GM19372 (cell line): ENCODE measurements at regions not wholly inside any gene's neighbourhood (a gene's known extent, or its start where the extent isn't known, plus 50 kb on each side); places are given as distances from the start of the nearest gene placed in this dataset.
"Not testable (repeated sequence)": the region's sequence is repeated elsewhere in the genome, so short reads cannot be mapped to it uniquely, and the experiment has no call there.

Experiments
- ATAC-seq: cut with Tn5 transposase; IDR thresholded peaks from one replicate; pipeline ENCODE4 v1.9.1; 2021; ENCODE audit warnings: mild to moderate bottlenecking, low read depth, moderate library complexity; ENCODE audit not compliant: unreplicated experiment

DNA sequence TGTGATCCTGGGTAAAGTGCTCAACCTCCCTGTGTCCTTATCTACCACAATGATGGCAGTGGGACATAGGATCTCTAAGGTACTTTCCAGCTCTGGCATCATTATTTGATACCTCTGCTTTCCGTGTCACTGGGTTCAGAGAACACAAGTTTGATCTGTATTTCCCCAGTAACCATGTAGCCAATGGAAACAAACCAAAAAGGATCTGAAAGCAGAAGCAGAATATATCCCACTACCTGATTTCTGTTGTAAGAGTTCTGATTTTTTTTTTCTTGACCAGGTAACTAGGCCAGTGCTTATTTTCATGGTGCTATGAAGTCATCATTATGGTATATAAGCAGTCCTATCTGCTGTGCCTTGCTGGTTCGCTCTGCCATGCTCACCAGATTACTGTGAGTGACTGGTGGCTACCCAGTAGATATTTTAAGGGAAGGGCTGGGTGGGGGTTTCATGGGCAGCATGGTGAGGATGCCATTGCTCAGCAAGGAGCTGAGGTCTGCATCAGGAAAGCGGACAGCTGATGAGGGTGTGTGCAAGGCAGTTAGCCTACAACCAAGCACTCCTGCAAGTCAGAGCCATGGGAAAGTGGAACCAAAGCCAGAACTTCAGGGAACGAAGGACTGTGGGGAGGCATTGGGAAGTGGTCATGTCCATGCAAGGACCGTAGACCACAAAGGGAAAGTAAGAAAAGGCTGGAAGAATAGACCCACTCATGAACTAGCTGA is 104.9 kb upstream of the EDEM3 start:
- ATAC-seq = peak; percentile 49

DNA sequence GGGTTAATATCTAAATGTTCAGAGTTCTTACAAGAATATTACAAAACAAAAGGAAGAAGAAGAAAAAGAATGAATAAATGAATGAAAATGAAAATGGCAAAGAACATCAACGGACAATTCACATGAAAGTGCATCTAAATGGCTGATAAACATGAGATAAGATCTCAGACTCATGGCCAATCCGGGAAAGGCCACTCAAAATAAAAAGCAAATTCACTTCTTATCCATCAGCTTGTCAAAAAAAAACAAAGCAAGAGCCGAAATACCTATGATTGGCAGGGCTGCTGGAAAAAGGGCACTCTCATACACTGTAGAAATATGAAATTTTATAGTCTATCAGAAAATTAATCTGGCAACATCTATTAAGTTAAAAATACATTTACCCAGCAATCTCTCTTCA is 103.6 kb upstream of the EDEM3 start:
- ATAC-seq = no peak

DNA sequence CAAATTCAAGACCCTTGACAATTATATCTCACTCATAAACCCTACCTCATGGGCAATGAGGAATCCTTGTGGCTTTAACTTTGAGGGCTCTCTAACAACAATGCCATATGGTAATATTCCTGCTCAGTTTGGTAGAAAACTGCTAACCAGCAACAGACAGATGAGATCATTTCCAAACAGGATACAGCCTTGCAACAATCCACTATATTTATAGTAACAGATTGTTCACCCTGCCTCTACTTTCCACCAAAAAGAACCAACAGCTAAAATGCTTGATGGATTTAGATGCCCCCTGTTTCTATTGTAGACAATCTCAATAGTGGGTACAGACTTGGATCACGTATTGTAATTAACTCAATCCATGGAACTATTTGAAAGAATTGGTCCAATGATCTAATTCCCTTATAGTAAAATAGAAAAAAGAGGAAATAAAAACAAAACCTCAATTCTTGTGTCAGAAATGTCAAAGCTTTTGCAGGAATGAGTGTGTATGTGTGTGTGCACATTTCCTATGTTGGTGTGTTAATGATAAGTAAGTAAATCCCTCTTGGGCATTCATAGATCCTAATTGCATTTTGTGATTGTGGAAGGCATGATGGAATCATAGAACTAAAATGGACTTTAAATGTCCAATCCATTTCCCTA is 100.0 kb upstream of the EDEM3 start:
- no peak for ATAC-seq

GRCh38 chr1:184854036-184854435 is 99.4 kb upstream of the EDEM3 start:
- ATAC-seq = no peak

GRCh38 chr1:184851822-184852746 is 97.4 kb upstream of the EDEM3 start:
- ATAC-seq = no peak

DNA sequence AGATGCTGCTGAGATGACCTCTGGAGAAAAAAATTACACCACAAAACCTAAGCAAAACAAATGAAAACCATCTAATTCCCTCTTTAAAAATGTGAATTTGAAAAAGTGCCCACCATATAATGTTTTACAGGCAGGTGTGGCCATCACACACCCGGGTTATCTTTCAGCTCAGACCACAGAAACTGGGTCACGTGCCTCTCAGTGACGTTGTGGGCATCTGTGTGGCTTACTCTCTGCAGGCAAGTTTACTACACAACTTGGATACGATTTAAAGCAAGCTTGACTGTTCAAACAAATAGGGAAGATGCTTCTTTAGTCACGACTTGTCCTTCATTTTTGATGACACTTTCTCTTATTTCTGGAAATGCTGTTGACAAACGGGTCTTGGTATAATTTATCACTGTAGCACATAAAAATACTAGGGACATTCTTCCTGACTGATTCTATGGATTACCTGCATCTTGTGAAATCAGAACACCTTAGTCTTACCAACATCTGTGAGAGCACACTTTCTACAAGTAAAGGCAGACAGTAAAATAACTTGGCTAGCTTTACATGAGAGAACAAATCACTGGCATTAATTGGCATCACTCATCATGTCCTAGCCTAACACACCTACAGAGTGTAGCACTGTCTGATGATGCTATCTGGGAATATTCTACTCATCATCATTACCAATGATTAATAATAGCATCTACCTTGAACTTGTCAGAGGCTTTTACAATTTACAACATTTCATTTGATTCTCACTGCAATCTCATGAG is 89.3 kb upstream of the EDEM3 start:
- peak; percentile 95 for ATAC-seq

DNA sequence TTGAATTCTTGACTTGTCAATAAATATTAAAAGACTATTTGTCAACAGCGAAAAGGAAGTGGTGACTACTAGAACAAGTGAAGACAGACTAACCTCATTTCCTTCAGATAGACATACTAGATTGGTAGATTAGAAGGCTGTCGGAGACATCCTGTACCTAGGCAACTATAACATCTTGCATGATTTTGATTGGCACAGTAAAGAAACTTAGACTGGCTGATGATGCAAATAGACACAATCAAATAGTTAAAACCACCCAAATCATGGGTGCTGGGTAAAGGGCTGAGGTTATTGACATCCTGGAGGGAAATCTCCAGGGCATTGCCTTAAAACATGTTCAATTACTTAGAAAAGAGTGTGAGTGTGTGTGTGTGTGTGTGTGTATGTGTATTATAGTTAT is 85.9 kb upstream of the EDEM3 start:
- no peak for ATAC-seq

- no peak for ATAC-seq
Observed at GRCh38 chr1:184838504-184838951, 83.9 kb upstream of the EDEM3 start.

DNA sequence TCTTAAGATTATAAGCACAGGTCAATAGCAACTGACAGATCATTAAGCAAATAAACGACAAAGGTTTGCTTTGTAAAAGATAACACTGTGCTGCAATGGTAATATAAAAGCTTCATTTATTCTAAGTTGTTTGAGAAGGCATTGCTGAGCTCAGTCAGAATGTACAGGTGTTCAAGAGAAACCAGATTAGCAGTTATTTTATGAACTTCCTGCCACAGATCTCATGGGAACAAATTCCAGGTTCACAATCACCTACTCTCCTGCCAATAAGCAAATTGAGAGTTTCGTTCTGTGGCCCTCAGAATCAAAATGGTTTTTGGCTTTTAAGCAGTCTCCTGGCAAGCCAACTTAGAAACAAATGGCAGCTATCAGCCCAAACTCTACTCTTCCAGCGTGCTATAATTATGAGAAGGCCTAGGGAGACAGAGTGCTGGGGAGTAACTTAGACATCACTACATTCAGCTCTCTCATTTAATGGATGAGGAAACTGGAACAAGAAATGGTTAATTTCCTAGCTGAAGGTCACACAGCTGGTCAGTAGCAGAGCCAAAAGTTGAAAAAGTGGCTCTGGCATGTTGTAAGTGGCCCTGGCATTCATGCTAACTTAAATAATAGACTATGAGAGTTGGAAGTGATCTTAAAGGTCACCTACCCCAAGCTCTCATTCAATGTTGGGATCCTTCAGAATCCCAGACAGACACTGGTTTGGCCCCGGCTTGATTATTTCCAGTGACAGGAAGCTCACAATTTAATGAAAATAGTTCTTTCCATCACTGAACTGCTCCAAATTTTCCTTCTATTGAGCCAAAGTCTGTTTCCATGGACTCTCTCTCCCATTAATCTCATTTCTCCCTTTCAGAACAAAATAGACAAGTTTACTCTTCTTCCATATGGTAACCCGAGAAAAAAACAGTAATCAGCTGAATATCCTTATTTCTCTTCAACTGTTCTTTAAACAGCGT is 82.6 kb upstream of the EDEM3 start:
- ATAC-seq = no peak

DNA sequence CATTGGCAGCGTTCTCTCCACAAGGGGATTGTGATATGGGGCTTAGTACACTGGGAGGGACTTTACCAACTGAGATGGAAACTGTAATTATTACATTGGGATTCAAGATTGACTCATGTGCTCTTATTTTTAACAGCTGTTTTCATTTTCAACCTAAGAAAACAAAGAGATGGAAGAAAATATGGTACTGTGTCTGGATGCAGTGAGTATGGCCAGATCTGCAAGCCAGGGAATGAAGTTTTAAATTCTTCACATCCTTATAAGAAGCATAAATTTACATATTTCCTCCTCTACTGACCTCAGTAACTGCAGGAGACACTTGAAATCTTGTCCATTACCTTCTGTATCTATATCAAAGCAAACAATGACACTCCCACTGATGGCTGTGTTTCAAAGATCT is 81.5 kb upstream of the EDEM3 start:
- ATAC-seq = no peak

GRCh38 chr1:184833994-184834393 is 79.3 kb upstream of the EDEM3 start:
- not testable (repeated sequence) for ATAC-seq

DNA sequence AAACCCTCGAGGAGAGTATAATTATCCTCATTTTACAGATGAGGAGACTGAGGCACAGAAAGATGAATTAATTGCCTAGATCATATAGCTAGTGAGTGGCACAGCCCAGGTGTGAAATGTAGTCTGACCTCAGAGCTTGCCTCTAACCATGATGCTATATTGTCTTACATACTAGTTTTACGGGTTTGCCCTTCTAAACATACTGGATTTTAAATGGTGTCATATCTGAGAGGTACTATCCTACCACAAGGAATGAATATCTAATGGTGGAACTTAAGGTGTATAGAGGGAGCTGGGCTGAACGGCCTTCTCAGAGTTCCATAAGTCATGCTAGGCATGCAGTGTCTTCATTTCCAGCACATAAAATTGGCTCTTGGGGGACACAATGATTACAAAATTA is 77.9 kb upstream of the EDEM3 start:
- ATAC-seq = no peak

DNA sequence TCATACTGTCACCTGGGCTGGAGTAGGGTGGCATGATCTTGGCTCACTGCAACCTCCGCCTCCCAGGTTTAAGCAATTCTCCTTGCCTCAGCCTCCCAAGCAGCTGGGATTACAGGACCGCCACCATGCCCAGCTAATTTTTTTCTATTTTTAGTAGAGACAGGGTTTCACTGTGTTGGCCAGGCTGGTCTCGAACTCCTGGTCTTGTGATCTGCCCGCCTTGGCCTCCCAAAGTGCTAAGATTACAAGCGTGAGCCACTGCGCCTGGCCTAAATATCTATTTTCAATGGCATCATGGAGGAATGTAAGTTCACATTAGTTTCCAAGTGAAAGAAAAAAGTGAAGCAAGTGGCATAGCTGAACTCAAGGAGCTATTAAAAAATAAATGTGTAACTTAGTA is 74.8 kb upstream of the EDEM3 start:
- not testable (repeated sequence) for ATAC-seq

DNA sequence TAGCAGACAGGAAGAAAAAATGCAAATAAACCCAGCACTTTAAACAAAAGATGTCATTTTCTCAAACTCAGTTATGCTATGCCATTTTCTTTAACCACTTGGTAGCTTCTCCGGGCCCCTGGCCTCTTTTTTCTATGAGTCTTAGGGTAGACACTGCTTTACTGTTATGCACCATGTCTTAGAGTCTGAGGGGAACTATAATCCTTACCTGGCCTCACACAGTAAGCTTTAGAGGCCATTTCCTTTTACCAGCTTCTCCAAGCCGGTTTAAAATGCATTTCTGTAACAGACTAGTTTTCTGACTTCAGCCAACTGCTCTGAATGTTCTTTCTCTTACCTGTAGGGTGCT is 73.7 kb upstream of the EDEM3 start:
- ATAC-seq = no peak

- ATAC-seq = no peak
Observed at GRCh38 chr1:184827600-184828368, 73.1 kb upstream of the EDEM3 start.

- no peak for ATAC-seq
Observed at GRCh38 chr1:184826001-184826400, 71.3 kb upstream of the EDEM3 start.

DNA sequence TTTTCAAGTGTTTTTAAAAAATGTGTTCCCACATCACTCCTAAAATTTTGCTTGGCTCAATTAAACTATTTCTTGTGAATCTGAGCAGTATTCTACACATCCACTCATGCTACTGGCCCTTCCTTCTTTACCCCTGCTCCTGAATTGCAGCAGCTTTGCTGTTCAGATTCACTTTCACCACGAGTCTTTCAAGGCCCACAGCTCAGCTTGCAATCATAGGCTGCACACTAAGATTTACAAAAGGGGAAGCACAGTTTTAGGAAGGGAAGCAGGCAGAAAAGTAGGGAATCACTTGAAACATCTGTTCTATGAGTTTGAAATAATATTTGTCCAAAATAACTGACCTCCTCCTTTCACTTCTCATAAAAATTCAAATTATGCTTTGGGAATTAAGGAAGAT is 70.9 kb upstream of the EDEM3 start:
- ATAC-seq = no peak

- no peak for ATAC-seq
Observed at GRCh38 chr1:184824691-184825323, 70.1 kb upstream of the EDEM3 start.
